Cerebellar nuclear complex (tissue), 1 donor: ENCODE measurements at regions not wholly inside any gene's neighbourhood (a gene's known extent, or its start where the extent isn't known, plus 50 kb on each side); places are given as distances from the start of the nearest gene placed in this dataset.

Source experiments
- DNase-seq, 2 experiments: peaks; one replicate each; lab custom pipeline; 2025; lab: John Stamatoyannopoulos, UW

DNA sequence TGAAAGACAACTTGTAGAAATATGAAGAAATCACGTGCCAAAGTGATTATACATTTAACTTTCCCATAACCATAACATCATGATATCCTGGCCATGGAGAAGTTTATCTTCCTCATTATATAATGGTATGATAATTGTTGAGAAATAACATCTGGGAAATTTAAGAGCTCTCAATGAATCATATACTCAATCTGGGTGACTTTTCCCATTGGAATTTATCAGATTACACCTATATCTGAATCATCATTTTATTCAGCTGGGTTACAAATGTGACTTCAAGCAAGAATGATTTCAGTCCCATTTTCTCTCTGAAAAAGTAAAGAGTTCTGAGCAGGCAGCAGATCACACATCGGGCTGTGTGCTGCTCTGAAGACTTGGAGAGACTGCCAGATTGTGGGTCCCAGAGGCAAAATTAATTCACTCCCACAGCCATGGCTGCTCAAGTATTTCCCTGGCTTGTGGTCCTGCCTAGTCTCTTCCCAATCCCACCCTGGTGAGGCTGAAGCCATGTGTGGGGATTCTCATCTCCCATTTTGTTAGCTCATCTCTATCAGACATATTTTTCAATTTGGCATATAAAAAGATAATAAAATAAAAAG is 278.0 kb downstream of the MRPL39 start:
- DNase-seq: no peak

DNA sequence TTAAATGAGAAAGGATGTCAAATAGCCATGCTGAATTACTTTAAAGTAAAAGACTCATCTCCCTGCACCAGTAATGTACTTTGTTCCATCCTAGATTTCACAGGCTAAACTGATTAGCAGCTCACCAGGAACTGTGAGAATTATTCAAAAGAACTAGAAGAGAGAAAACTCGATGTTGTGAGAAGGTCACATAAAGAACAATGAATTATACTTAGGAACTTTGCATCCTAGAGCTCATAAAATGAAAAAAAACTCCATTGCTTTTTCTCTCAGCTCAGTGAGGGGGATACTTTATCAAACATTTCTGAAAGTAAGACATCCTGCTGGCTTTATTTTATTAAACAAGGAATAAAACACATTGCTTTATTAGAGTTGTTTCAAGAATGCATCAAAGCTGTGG is 278.5 kb downstream of the MRPL39 start:
- no peak for DNase-seq

DNA sequence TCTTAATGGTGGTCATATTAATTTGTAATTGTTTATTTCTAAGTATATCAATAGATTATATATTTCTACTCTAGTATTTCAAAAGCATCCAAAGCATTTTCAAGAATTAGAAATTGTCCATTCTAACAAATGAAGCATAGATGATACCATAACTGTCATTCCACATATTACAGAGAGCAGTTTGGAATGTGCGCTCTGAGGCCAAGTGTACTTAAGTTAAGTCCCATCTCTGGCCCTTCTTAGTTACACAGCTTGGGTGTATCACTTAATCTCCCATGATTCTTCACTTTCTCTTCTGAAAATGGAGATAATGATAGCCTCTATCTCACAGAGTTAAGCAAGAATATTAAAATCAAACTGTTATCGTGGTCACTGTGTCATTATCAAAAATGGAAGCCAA is 281.1 kb downstream of the MRPL39 start:
- DNase-seq: no peak

DNA sequence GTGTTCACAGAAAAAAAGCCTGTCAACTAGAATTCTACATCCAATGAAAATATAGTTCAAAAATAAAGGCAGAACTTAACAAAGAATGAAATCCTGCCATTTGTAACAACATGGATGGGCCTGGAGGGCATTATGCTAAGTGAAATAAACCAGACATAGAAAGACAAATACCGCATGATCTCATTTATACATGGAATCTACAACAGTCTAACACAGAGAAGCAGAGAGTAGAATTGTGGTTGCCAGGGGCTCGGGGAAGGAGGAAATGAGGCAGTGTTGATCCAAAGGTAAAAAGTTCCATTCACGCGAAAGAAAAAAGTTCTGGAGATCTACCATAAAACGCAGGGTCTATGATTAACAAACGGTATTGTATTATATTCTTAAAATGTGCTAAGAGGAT is 282.6 kb downstream of the MRPL39 start:
- DNase-seq: no peak

DNA sequence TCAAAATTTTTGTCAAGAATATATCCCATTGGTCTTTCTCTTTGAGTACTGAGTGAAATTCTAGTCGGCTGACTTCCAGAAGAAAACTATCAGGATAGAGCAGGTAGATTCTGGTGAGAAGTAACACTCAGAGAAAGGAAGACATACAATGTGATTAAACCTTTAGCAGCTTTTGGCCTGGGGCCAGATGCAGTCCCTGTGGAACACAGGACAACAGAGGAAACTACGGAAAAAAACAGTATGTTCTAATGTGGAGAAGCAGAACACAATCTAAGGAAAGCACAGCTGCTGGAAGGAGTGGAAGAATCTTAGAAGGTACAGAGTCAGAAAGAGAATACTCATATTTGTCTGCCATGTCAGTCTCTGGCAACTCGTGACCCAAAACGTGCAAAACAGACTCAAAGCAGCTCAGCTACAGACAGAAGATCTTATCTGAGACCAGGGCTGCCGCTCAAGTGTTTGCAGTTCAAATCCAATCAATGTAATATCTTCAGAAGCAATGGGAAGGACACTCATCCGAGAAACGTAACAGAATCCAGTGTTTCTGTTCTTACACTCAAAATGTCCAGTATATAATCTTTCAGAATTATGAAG is 283.8 kb downstream of the MRPL39 start:
- no peak for DNase-seq

DNA sequence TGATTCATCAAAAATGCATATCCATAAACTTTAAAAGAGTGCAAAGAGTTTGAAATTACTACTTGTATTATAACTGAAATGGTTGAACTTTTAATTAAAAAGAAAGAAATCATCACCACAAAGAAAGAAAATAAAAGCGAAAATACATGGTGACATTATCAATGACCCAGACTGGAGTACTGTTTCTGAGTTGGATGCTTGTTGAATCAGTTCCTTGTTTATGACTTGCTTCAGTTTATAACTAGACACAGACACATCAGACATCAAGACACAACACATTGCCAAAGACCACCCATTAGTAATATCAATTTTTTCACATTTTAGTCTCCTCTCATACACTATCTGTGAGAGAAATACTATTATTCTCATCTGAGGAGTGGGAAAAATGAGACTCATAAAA is 293.0 kb downstream of the MRPL39 start:
- DNase-seq: no peak

DNA sequence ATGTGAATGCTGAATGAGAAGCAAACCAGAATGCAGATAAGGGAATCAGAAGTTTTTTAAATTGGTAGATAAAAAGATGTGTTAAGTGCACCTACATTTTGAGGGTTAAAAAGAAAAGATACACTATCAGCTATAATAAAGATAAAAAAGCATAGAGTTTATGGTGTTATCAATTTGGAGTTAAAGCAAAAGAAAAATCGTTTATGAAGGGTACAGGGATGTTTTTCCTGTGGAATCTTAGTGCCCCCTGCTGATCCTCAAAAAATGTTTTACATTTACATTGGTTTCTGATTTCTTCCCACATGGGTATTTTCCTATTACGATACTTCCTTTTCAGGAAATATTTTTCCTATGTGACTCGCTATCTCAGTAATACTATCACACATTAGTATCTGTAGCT is 293.5 kb downstream of the MRPL39 start:
- DNase-seq: no peak

DNA sequence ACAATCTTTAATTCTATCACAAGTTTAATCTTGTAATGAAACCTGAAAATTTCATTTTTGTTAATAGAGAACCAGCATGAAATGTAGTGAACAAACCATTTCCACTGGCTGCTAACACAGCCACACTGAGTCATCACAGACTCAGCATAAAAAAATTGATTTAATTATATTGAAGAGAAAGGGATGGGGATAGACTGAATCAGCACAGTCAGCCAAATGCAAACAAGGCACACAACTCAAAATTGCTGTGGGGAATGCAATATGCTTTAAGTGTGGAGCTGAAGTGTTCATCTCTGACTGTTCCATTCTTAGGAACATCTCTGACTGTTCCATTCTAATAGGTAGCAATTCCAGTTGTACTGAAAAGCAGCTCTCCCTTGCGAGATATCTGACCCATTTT is 299.8 kb downstream of the MRPL39 start:
- DNase-seq: no peak

DNA sequence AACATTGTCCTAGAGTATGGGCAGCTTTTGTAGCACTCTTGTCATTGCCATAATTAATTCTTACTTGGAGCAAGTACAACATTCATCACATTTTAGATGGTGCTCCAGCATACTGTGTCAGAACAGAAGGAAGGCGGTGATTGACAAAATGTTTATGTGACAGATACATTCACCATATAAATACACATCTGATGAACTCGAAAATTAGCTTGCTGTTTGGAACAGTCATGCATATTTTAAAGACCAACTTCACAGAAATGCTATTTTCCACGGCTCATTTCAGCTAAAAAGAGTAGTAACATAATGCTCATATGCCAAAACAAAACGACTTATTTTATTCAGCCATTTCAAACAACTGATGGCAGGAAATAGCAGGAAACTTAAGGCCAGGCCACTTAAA is 302.7 kb downstream of the MRPL39 start:
- no peak for DNase-seq

DNA sequence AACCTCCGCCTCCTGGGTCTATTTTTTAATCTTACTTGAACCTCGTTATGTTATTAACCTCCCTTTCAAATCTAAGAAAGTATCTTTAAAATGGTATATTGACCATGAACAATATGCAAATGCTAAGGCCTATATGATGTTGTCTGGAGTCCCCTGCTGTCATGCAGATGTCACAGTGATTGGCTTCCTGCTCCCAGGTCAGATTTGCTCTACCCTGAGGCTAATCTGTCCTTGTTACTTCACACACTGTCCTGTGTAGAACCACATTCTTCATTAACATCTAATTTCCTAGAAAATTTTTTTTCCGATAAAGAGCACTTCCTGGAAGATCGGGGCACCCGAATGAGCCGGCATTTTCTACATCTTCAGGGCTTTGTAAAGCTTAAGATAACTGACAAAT is 306.6 kb downstream of the MRPL39 start:
- no peak for DNase-seq

DNA sequence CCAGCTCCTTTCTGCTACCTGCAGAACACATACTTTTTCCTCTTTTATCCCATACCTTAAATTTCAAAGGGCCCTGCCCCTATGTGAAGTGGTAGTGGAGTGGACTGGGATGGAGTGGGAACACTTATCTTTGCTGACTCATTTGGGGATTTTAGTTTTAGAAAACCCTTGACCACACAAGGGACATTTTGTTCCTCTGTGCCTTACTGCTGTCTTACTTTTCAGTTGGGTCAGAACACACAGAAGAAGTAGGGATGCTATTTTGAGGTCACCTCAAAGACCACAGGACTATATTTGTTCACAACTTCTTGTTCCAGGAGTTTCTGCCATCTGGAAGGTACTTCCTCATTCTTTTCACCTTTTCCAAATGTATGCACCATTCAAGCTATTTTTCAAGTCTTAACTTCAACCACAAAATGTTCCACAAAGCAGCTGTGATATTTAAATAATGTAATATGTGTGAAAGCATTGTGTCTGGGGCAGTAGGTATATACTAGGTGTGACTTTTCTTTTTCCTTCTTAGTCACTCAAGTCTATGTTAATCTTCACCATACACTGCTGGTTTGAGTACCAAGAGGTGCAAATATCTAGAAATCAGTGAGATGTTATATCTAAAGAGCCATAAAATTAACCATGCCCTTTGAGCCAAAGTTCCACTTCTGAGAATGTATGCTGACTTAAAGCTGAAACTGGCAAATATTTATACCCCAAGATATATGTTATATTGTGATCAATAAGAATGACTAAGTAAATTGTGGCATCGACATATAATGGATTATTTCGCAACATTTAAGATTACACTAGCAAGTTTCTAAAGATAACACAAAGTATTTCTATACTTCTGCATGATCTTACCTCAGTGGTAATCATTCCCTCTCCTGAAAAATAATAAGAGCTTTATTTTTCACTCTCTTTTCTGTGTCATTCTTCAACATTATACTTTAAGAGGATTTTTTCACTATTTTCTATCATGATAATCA is 308.5 kb downstream of the MRPL39 start:
- no peak for DNase-seq

DNA sequence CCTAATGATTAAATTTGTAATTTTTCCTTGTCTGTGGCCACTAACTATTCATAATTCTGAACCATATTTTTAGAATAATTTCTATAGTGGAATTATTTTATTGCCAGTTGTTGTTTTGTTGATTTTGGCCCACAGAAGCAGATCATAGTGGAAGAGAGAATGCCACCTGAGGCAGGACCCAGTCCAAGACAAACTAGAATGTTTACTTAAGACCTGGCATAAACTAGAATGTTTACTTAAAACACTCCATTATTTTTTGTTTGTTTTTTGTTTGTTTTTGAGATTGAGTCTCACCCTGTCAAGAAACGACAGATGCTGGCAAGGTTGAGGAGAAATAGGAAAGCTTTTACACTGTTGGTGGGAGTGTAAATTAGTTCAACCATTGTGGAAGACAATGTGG is 310.2 kb downstream of the MRPL39 start:
- DNase-seq: no peak

DNA sequence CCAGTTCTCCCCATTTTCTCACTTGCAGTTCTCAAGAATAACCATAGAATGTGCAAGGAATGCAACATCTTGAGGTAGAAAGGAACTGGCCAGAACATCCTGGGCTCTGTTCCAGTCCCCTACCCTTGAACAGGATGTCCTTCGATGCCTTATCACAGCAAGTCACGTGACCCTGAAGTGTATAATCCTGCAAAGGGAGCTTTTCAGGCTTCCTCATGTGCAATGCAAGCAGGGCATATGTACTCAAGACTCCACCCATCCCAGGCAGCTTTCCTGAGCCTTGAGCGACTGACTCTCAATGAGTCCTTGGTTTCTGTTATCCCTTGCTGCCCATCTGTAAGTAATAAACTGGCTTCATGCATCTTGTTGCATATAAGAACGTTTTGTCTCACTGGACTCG is 311.0 kb downstream of the MRPL39 start:
- no peak for DNase-seq

DNA sequence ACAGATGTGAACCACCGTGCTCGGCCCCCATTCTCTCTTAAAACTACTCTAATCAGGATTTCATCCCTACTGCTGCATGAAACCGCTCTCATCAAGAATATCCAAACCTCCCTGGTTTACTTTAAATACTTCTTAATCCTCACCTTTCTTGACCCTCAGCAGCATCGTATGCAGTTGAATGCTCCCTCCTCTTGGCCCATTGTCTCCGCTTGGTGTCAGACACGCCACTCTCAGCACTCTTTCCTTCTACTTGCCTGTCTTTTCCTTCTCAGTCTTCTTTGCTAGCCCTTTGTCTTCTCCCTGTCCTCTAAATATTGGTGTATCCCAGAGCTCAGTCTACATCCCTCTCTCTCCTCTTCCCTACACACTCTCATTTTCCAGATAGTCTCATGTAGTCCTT is 314.9 kb downstream of the MRPL39 start:
- DNase-seq: no peak

DNA sequence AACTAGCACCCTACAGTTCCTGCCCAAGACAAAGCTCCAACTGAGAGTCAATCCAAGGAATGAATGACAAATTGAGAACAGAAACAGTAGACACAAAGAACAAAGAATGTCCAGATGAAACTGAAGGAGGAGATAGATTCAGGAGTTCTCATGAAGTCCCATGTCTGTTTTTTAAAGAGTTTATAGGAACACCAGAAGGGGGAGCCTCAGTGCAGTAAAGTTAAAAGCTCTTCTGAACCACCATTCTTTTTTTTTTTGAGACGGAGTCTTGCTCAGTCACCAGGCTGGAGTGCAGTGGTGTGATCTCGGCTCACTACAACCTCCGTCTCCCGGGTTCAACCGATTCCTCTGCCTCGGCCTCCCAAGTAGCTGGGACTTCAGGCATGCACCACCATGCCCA is 323.6 kb downstream of the MRPL39 start:
- DNase-seq: no peak

DNA sequence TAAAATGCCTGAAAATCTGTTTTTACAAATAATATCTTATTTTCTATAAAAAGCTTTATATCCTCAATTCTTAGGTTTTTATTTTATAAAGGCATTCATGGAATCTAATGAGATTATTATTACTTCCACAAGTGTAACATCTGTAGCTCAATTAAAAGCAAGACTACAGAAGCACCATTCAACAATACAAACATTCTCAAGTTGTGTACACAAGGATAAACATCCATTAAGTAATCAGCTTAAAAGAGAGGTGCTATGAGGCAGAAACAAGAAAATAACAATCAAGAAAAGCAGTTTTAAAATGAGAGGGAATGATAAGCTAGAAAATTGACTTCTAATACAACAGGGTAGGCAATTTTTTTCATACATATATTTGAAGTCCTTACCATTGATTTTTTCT is 326.1 kb downstream of the MRPL39 start:
- DNase-seq: no peak

DNA sequence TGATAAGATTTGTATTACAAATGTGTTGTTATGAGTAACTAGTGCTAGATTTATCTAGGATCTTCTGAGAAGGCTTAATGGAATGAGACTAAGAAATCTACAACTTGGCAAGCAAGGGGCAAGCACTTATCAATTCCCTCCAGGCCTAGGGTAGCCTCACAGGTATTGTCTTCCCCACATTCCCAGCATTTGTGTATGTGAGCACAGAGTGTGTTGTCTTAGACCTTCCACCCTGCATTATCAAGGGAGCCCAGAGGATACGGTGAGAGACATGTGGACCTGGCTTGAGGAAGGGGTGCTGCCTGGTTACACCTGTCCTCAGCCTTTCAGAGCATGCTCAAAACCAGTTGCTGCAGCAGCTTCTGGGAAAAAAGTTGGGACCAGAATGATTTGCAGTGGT is 327.2 kb downstream of the MRPL39 start:
- no peak for DNase-seq

DNA sequence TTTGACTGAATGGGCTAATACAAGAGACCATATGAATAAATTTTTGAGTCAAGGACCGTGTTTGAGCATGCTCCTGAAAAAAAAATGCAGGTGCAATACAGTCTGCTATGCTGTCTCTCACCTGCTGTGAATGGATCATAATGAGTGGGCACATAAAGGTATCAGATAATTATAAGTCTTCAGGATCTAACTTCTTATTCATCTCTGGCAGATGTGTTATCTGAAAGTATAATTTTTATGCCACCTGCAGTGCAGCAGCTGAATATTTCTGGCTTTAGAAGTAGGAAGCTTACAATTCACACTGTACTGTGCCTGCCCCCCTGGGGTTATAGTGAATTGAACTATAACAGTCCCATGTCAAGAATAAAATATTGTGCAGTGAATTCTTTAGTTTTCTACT is 333.3 kb downstream of the MRPL39 start:
- DNase-seq: no peak

DNA sequence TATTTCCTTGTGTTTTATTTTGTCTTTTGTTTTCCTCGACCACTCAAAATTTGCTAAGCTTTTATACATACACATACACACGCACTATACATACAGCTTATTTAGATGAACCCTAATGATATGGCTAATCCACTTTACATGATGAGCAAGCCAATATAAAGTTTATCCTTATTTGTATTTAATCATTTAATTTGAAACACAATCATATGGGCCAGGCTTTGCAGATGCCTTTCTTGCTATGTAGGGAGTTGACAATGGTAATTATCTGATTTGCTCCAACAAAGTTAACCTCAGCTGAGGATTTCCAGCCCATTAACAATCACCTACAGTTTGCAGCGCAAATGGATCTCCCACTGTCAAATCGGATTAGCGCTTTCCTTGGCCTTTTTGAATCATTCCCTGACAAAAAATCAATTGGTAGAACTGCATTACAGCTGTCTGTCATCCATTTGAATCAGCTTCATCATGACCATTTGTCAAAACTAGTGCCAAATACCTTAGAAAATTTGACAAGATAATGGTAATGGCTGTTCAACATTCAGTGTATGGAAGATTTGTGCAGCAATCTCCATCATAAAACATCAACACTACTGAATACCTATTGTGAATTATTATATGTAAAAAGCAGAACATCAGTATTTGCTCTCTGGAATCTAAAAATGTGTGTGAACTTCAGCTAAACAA is 352.6 kb downstream of the MRPL39 start:
- DNase-seq: no peak

DNA sequence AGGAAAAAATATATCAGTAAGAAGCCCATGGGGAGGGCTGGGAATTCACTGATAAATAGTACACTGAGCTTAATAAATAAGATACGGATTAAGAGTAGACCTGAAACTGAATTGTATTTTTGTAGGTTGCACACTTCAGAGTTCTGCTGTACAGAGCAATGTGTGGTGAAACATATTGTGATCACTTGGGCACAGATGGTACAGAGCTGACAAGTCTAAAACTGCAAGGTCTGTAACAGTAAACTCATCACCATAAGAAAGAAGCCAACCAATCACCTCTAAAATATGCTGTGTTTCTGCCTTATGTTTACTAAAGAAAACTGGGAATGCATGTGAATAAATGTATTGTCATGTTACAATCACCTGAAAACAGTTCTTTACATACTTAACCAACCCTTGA is 360.7 kb downstream of the MRPL39 start:
- DNase-seq: no peak

DNA sequence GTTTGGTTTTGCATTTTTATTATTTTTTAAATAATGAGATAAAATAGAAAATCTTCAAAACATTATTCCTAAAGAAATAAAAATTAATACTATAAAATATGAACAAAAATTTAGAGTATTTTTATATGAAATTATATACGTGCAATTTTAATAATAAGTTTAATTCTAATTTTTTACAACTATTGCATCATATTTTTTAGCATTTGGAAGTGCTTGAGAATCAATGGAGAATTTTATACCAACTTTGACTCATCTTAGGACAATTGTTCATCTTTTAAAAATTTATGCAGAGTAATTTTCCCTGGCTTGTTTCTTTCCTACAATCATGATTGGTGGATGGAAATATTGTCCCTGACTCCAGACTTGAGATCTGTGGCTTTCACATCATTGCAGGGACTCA is 362.5 kb downstream of the MRPL39 start:
- no peak for DNase-seq

DNA sequence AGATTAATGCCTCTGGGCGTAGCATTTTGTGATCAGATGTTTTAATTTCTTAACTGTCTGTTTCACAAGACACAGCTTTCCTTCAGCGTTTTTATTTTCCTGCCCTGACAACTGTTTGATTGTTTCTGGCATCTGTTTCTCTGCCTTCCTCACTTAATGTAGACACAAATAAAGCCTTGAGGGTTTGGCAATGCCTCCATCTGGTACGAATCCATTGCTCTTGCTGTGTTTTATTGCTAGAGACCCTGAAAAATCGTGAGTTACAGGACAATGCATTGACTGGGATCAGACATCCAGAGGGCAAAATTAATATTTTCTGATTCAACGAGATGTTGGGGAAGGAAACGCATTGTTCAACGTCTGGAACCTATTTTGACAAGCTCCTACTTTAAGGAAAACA is 363.5 kb downstream of the MRPL39 start:
- no peak for DNase-seq

DNA sequence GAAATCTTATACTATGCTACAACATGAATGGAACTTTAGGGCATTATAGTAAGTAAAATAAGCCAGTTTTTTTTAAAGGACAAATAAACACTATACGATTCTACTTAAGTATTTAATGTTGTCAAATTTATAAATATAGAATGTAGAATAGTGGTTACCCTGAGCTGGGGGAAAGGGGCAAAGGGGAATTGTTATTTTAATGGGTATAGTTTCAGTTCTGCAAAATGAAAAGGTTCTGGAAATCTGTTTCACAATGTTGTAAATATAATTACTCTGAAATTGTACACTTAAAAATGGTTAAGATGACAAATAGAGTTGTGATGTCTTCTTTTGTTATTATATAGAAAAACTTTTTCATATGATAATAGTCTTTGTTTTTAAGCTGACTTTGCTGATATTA is 366.3 kb downstream of the MRPL39 start:
- DNase-seq: no peak
